HG03378 (cell line): ENCODE measurements at regions not wholly inside any gene's neighbourhood (a gene's known extent, or its start where the extent isn't known, plus 50 kb on each side); places are given as distances from the start of the nearest gene placed in this dataset.
"Not testable (repeated sequence)": the region's sequence is repeated elsewhere in the genome, so short reads cannot be mapped to it uniquely, and the experiment has no call there.

Experiments used
- ATAC-seq: cut with Tn5 transposase; IDR thresholded peaks from one replicate; pipeline ENCODE4 v1.9.1; 2021; ENCODE audit warnings: mild to moderate bottlenecking, moderate library complexity; ENCODE audit not compliant: unreplicated experiment

DNA sequence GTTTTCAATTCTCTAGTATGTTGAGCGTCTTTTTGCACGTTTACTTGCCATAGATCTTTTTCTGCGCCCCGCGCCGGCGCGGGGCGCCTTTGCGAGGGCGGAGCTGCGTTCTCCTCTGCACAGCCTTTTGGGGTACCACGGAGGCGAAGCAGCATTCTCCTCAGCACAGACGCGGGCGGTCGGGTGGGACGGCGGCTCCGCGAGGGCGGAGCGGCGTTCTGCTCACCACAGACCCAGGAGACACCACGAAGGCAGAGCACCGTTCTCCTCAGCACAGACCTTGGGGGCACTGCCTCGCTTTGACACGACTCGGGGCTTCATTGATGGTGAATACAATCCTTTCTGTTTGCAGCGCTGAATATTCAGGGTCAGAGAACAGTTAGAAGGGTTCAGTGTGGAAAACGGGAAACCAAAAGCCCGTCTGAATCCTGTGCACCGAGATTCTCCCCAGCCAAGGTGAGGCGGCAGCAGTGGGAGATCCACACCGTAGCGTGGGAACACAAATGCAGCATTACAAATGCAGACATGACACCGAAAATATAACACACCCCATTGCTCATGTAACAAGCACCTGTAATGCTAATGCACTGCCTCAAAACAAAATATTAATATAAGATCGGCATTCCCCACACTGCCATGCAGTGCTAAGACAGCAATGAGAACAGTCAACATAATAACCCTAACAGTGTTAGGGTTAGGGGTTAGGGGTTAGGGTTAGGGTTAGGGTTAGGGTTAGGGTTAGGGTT is 190.7 kb upstream of the VIPR2 start:
- ATAC-seq, result not testable (repeated sequence)

DNA sequence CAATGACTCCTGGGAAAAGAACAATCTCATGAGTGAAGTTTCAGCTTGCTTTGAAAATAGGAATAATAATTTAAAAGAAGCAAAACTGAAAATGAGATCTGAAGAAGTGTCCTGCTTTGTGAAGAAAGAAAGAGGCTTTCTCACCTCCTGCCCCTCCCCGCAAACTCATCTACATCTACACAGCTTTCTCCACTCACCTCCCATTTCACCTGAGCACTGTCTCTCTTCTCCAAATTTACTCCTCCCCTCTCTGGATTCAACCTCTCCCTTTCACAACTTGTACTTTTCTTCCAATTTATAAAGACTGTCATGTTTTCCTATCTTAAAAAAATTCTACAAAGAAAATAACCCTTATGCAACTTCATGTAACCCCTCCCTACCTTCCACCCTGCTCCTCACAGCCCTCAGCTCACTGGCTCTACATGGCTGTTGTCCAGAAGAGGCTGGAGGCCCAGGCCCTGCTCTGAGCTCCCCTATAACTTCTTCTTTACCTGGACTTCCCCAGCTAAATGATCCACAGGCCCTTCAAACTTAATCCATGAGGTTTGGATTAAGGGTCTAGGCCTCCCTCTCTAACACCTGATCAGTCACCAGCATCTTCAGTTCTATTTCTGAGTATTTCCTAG is 188.3 kb upstream of the VIPR2 start:
- not testable (repeated sequence) for ATAC-seq

DNA sequence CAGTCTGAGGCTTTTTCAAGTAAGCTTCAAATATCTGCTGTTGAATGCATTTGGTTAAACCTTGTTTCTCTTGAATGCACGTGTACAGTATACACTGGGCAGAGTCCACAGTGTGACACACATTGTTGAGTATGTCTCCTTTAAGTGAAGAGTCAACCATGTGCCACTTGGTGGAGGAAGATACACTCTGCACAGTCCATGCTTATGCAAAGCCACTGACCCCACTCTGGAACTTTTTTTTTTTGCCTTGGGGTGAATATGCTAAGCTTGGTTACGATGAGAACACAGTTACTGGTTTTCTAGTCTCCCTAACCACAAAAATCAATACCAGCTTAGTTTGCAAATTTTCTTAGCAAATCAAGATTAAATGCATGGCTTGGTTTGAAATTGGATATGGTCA is 186.8 kb upstream of the VIPR2 start:
- ATAC-seq, result no peak

DNA sequence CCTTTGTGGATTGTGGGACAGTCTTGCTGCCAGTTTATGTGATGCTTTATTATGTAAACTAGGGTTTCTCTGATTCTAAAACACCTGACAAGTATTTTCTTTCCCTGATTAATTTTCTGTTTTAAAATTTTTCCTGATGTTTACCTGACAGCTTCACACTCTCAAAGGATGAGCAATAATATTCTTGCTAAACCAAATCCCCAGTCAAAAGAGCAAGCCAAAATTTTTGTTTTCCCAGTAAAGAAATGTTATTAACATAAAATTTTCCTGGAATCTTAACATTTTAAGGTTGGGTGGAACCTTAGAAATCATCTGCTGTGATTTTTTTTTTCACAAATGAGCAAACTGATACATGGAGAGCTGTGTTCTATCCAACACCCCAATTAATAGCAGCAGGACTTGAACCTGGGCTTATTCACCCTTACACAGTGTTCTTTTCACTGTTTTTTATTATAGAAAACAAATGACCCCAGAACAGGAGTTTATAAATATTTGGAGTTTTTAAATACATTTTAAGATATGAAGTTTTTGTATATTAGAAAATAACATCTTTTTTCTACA is 185.2 kb upstream of the VIPR2 start:
- no peak for ATAC-seq

DNA sequence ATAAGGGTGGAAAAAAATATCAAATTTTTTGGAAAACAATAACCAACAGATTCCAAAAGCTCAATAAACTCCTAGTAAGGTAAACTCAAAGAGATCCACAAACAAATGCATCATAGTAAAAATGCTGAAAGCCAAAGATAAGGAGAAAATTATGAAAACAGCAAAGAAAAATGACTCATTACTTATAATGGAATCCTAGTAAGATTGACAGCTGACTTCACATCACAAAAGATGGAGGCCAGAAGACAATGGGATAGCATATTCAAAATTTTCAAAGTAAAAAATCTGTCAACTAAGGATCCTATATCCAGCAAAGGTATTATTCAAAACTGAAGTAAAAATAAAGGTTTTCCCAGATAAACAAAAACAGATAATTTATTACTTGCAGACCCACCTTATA is 183.4 kb upstream of the VIPR2 start:
- ATAC-seq, result no peak

DNA sequence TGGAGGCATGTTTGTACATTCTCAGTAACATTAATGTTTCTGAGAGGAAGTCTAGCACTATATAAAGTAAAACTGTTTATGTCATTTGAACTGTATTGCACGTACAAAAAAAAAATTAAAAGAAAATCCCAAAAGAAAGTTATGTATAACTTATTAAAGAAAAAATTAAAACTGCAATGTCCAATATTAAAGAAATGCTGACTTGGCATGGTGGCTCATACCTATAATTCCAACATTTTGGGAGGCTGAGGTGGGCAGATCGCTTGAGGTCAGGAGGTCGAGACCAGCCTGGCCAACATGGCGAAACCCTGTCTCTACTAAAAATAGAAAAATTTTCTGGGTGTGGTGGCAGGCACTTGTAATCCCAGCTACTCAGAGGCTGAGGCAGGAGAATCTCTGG is 178.7 kb upstream of the VIPR2 start:
- ATAC-seq, result no peak

DNA sequence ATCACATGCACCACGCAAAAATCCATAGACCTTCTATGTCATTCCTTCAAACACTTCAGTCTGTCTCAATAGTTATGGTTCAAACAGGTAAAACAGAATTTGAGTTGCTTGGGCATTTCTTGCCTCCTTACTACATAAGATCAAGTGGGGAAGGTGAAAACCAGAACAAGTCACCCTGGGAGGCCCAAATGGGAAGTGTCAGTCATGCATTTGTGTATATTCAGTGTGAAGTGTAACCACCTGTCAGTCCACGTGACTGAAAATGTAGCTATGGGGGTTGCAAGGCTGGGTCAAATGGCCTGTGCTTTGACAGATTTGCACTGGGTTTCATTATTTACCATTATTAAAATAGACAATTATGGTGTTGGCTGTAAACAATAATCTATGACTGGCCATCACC is 176.6 kb upstream of the VIPR2 start:
- no peak for ATAC-seq

DNA sequence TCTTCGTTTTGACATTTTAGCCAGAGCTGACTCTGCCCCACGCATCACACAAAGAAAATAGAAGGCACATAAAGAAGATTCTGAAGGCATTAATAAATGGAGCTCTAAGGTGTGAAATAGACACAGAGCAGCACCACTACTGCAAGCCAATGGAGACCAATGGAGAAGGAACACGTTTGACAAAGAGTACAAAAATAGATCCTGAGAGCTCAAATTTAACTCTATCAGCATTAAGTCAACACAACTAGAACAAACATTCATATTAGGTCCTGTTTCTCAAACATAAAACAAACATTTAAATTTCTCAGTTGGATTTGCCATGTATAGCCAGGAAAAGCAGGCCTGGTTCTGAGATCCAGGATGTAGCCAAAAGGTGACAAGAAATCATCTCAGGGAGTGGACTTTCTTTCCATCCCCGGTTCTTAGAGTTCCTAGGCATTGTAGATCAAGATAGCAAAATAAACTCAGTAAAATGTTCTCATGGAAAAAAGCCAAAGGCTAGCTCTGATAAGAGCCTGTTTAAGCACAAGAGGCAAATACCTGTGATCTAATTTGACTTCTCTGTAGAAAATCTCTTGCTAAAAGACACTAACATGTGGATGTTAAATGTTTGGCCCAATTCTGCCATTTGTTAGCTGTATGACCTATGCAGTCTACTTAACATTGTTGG is 174.2 kb upstream of the VIPR2 start:
- ATAC-seq, result no peak

DNA sequence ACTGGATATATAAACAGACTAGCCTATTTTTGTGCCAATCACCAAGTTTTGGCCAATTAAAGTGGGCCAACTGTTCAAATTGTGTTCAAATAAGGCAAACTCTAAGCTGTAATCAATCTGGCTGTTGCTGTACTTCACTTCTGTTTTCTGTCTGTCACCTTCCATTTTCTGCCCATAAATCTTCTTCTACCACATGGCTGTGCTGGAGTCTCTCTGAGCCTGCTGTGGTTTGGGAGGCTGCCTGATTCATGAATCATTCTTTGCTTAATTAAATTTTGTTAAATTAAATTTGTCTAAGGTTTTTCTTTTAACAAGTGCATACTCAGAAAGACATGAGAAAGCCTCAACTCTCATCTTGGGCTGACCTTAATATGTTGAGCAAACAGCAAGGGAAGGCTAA is 172.6 kb upstream of the VIPR2 start:
- ATAC-seq, result no peak

DNA sequence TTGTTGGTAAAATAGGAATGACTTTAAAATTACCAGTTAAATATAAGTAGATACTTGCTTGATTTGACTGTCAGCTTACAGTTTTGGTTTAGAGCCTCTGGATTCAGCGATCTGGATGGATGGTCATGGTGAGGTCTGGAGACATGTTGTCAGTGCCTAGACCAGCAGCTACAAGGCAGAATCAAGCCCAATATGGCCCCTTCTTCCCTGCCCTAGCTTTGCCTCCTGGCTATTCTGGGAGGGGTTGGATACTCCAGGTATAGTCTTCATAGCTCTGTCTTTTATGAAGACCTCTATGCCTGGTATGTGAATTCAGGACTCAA is 166.5 kb upstream of the VIPR2 start:
- no peak for ATAC-seq

DNA sequence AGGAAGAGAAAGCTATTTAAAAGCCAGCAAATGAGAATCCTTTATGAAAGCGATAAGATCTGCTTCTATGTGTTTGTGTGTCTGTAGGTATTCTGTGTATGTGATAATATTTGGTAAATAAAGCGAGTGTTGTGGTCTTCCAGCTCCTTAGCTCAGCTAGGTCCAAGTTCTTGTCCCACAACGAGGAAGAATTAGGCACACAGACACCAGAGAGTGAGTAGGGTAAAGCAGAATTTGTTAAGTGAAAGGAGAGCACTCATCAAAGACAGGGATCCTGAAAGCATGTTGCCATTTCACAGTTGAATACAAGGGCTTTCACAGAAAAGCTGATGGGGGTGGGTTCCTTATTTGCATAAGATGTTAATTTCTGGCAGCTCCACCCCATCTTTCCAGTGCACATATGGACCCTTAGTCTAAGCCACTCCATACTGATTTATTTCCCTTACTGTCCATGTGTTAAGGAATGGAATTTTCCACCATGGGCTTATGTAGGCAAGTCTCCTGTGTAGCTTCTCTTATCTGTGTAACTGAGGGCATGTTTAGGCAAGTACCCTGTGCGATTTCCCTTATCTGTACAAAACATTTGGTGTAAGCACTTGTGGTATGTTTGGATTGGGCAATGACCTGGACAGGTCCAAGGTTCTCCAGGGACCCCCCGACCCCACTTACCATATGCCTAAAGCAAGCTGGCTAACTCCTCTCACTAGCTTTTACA is 165.9 kb upstream of the VIPR2 start:
- ATAC-seq, result no peak

DNA sequence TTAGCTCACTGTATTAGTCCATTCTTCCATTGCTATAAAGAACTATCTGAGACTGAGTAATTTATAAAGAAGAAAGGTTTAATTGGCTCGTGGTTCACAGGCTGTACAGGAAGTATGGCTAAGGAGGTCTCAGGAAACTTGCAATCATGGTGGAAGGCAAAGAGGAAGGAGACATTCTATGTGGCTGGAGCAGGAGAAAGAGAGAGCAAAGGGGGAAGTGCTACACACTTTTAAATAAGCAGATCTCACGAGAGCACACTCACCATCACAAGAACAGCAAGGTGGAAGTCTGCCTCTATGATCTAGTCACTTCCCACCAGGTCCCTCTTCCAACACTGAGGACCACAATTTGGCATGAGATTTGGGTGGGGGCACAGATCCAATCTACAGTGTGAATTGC is 164.5 kb upstream of the VIPR2 start:
- not testable (repeated sequence) for ATAC-seq

DNA sequence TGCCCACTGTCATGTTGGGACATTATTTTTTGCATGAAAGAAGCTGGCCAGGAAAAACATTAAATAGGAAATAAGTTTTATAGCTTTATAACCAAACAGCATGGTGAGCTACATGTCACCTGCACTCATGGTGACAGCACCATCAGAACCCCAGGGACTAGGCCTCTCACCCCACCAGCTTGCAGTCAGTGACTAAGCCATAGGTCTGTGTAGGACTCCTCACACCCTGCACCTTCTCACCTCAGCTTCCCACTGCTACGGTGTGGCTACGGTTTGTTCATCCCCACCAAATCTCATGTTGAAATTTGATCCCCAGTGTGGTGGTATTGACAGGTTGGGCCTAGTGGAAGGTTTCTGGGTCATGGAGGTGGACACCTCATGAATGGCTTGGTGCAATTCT is 161.3 kb upstream of the VIPR2 start:
- ATAC-seq, result no peak

DNA sequence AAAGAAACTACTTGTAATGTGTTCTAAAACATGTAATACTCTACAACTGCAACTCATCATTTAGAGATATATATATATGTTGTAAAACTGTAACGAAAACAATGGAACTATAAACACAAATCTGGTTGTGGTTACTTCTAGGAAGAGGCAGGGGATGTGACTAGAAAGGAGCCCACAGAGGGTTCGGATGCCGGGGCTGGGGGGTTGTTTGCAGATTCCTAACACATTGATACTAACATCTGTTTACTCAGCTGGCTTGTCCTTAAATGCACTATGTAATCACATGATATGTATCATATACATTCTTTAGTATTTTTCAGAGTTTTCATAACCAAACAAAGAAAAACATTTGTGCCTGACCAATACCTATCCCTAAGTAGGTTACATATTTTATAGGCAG is 160.5 kb upstream of the VIPR2 start:
- not testable (repeated sequence) for ATAC-seq

DNA sequence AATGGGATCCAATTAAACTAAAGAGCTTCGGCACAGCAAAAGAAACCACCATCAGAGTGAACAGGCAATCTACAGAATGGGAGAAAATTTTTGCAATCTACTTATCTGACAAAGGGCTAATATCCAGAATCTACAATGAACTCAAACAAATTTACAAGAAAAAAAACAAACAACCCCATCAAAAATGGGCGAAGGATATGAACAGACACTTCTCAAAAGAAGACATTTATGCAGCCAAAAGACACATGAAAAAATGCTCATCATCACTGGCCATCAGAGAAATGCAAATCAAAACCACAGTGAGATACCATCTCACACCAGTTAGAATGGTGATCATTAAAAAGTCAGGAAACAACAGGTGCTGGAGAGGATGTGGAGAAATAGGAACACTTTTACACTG is 158.8 kb upstream of the VIPR2 start:
- not testable (repeated sequence) for ATAC-seq

DNA sequence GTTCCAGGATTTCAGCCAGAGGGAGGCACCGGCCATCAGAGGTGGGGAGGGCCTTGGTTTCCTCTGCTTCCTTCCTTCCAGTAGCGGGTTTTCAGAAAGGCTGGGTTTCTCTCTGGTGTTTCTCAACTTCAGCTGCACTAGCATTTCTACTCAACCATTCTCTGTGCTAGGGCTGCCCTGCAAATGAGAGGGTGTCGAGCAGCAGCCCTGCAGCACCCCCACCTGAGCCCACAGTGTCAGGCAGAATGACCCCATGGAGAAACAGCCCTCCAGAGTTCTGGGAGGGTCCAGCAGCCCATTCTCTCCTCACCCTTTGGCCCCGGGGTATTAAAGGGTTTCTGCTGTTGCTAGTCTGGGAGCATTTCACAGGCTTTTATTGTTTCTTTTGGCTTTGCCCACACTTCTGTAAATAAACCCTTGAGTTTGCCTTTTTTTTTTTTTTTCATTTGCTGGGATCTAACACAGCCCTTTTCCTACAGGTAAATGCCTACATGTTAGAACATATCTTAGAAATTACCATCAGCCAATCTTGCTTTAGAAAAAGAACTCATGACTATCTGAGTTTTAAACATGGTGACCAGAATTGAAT is 151.5 kb upstream of the VIPR2 start:
- ATAC-seq, result no peak

DNA sequence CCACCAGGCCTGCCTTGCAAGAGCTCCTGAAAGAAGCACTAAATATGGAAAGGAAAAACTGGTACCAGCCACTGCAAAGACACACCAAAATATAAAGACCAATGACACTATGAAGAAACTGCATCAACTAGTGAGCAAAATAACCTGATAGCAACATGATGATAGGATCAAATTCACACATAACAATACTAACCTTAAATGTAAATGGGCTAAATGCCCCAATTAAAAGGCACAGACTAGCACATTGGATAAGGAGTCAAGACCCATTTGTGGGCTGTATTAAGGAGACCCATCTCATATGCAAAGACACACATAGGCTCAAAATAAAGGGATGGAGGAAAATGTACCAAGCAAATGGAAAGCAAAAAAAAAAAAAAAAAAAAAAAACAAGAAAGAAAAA is 141.8 kb upstream of the VIPR2 start:
- not testable (repeated sequence) for ATAC-seq

DNA sequence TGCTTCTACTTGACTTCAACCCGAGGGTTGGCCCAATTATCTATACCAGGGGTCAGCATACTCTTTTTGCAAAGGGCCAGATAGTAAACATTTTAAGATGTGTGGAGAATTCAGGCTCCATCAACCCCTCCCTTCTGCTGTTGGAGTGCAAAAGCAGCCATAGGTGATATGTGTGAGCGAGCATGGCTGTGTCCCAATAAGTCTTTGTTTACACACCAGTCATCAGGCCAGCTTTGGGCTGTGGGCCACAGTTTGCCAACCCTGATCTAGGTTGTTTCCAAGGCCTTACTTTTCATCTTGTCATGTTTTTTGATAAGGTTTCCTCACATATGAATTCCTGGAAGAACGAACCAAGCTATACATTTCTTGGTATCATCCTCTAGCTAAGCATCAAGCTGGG is 136.9 kb upstream of the VIPR2 start:
- no peak for ATAC-seq

DNA sequence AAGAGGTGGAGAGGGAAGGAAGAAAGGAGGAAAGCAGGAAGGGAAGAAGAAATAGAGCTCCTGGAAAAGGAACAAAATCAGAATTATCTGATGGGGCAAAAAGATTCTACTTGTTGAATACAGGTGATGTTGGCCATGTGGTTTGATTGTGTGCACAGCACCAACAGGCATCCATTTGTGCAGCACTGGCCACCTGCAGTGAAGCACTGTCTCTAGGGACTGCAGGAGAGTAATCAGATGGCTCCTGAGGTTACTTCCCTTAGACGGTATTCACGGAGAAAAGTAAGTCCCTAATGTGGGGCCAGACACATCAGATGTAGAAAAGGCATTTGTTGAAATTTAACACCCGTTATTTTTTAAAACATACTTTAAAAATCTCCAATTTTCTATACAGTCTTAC is 135.3 kb upstream of the VIPR2 start:
- no peak for ATAC-seq

DNA sequence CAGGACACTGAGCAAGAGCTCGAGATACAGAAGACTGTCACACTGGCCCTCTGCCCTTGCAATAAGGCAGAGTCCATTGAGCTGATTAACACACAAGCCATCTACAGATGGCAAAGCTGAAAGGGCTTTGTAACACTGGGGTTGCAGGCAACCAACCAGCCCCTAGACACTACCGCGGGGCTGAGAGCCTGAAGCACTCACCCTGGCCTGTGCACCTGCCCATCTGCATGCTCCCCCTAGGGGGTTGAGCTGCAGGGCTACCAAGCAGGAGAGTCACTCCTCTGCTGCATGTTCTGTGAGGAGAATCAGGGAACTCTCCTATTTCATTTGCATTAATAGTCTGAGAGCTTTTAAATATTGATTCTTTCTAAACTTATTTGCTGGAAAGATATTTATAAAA is 128.1 kb upstream of the VIPR2 start:
- ATAC-seq, result no peak

DNA sequence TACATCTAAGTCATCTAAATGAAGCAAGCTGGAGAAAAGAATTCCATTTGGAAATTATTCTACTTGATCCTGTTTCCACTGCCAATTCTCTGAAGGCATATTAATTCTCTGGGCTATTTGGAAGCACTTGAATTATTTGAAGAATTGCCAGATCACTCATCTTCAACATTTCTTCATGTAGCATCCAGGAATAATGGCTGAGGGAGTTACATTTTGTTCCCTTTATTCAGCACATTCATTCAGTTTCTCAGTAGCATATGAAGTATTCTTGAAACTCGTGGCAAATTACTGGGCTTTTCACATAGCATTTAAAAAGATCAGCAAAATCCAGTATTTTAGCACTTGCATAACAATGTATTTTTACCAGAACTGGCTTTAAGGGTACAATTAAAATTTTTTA is 127.1 kb upstream of the VIPR2 start:
- no peak for ATAC-seq
